UCSD-AML1 (cell line): ENCODE measurements at regions not wholly inside any gene's neighbourhood (a gene's known extent, or its start where the extent isn't known, plus 50 kb on each side); places are given as distances from the start of the nearest gene placed in this dataset.

Experiments
- DNase-seq: peaks from one replicate; lab custom pipeline; 2025; ENCODE audit not compliant: unreplicated experiment; lab: John Stamatoyannopoulos, UW

- DNase-seq = no peak
These were observed 76.7 kb downstream of the TRIM29 start for GRCh38 chr11:120061036-120061760.

DNA sequence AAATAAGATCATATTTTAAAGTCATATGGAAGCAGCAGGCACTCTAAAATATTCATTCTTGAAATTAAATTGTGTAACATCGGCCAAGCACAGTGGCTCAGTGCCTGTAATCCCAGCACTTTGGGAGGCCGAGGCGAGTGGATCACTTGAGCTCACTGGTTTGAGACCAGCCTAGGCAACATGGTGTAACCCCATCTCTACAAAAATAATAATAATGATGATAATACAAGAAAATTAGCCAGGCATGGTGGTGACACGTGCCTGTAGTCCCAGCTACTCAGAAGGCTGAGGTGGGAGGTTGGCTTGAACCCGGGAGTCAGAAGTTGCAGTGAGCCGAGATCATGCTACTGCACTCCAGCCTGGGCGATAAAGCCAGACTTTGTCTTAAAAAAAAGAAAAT, 77.4 kb downstream of the TRIM29 start:
- no peak for DNase-seq

DNA sequence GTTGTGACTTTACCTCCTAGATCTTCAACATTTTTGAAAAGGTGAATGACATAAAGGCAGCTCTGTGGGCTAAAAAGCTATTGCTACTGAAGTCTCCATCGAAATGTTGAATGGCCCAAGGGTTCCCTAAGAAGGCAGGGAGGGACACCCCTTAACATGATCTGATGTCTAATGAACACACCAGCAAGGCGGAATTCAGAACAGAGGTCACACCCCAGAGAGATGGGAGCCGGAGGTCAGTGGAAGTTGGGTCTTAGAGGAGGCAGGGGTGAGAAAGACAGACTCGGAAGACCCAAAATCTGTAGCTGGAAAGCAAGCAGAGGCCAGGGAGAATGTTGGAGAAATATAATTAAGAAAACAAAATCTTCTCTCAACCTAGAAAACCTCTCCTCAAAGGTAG, 79.0 kb downstream of the TRIM29 start:
- no peak for DNase-seq

GRCh38 chr11:120057595-120058581, 80.0 kb downstream of the TRIM29 start:
- no peak for DNase-seq

GRCh38 chr11:120057028-120057330, 80.9 kb downstream of the TRIM29 start:
- no peak for DNase-seq

GRCh38 chr11:120056301-120057027, 81.4 kb downstream of the TRIM29 start:
- no peak for DNase-seq

GRCh38 chr11:120055646-120056045, 82.3 kb downstream of the TRIM29 start:
- DNase-seq = no peak

- DNase-seq = no peak
These were observed 83.2 kb downstream of the TRIM29 start for GRCh38 chr11:120054753-120055045.

DNA sequence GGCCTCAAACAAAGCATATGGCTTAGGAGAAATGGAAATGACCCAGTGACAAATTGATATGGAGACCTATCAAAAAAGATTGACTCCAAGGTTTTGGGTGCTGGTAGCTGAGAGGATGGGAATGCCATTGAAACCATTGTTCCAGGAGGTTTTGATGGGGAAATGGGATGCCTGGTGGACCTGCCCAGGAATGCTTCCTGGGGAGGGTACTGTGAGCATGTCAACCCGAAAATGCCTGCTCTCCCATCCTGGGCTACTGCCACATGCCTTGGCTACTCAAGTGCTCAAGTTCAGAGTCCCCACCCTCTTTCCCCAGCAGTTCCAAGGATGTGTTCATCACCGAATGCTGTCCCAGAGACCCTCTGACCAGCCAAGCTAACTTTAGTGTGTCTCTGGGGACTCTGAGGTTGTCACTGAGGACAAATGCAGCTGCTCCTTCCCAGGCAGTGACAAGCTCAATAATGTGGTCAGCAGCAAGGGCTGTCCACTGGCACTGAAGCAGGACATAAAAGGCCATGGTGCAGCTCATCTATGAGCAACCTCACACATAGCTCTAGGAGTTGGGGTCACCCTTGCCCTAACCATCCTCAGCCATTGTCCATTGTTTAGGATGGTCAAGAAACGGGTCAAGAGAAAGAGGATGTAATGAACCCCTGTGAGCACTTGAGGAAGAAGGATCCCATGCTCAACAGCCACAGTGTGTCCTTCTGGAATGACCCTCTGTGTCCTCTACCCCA, 83.7 kb downstream of the TRIM29 start:
- no peak for DNase-seq

DNA sequence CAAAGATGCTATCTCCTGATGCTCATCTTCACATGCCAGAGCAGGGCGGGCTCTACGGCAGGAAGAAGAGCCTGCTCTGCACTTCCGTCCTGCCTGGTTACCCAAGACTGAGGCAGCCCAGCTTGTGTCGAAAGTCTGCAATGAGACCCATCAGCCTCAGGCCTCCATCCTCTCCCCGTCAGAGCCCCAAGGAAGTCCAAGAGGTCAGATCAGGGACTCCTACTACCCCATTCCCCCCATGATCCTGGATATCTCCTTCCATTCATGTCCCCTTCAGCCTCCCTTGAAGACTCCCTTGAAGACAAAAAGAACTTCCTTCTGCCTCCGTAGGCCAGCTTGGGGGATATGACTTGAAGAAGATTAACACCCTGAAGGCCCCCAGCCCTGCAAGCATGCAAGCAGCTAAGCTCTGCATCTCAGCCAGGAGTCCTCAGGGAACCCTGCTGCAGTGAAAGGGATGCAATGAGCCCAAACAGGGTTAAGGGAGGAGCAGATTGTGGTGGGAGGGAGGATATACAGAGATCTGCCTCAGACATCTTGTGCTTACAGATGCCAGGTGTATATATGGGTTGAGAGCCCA, 85.6 kb downstream of the TRIM29 start:
- DNase-seq = no peak

- DNase-seq = no peak
These were observed 93.8 kb downstream of the TRIM29 start for GRCh38 chr11:120044011-120044675.

GRCh38 chr11:120043328-120043945, 94.5 kb downstream of the TRIM29 start:
- no peak for DNase-seq

GRCh38 chr11:120041625-120042024, 96.3 kb downstream of the TRIM29 start:
- DNase-seq = no peak

DNA sequence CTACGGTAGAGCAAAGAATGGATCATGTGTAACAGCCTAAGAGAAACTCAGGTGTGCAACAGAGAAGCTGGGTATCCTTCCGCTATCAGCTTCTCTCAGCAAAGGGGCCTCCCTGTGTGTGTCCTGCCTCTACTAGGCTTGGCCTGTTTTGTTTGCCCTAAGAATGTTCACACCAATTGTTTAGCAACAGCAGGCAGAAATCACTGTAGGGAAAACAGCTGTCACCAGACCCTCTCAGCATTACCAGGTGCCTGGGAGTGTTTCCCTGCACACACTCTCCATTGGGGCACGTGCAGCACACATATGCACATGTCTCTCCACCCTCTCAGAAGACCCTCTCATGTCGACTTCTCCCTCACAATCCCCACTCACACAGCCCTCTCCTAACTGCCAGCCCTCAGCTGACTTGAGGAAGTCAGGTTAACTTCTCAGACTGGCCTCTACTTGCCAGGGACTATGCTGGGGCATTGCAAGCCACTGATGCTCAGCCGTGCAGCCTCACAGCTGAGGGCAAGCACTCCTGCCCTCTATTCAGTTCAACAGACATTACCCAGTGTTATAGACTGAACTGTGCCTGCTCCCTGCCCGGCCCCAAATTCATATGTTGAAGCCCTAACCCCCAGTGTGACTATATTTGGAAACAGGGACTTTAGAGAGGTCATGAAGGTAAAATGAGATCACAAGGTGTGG, 97.6 kb downstream of the TRIM29 start:
- DNase-seq = no peak

DNA sequence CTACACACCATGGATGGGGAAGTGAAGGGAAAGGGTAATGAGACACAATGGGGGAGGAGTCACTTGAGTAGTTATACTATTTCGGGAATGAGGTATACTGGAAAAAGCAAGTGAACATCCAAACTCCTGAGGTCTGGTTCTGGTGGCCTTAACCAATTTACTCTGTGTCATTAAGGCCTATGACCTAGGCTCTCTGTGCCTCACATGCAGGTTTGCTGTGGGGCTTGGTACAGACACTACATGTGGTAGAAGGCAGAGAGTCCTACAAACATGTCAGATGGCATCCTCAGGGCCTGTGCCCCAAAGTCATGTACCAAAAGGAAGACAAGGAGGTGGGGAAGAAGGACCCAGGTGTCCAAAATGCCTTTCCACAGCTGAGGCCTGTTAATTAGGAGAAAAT, 98.9 kb downstream of the TRIM29 start:
- DNase-seq = no peak

GRCh38 chr11:120037111-120037510, 100.8 kb downstream of the TRIM29 start:
- DNase-seq = no peak

DNA sequence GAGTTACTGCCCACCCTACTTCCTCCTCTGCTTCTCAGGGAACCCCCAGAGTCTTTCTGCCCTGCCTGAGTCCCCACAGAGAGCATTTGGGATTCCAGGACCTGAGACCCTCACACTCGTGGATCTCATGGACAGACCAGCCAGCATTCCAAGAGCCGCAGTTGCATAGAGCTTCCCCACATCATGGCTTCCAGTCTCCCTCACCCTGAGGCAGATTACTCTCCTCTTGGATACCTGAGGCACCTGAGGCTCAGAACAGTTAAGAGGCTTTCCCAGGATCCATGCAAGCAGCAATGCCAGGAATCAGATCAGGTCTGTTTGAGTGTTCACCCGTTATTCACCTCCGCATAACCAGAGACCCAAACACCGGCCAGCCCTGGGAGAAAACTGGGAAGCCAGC, 102.2 kb downstream of the TRIM29 start:
- no peak for DNase-seq

GRCh38 chr11:120034881-120035630, 102.9 kb downstream of the TRIM29 start:
- no peak for DNase-seq
